Sigmoid colon (tissue), 6 donors: ENCODE measurements at regions not wholly inside any gene's neighbourhood (a gene's known extent, or its start where the extent isn't known, plus 50 kb on each side); places are given as distances from the start of the nearest gene placed in this dataset.

Experiments
- DNase-seq: peaks from one replicate; pipeline ENCODE4 v3.0.0-alpha.2; 2019
- H3K27ac ChIP-seq, 4 donors: fragments of 200-600 bp; sonication (generic); one replicate each; pipeline ENCODE4 v1.5.1; 2016 to 2019; ENCODE audit warnings: mild to moderate bottlenecking in 1 of 4
- H3K27me3 ChIP-seq, 3 donors: fragments of 200-600 bp; sonication (generic); one replicate each; pipeline ENCODE4 v1.5.1; 2019; ENCODE audit warnings: mild to moderate bottlenecking in 1 of 3
- H3K36me3 ChIP-seq, 4 donors: fragments of 200-600 bp; sonication (generic); one replicate each; pipeline ENCODE4 v1.5.1; 2016 to 2019
- H3K4me1 ChIP-seq, 4 donors: fragments of 200-600 bp; sonication (generic); one replicate each; pipeline ENCODE4 v1.5.1; 2017 to 2019
- H3K4me3 ChIP-seq, 4 donors: fragments of 200-600 bp; sonication (generic); one replicate each; pipeline ENCODE4 v1.5.1; 2017 to 2019; ENCODE audit warnings: mild to moderate bottlenecking in 2 of 4, moderate library complexity in 1 of 4
- H3K9me3 ChIP-seq, 4 donors: fragments of 200-600 bp in 3 of 4; sonication (generic) in 3 of 4; one replicate each; pipeline versions ENCODE4 v1.5.1 to v1.6.1; 2013 to 2019
- CTCF ChIP-seq, 4 experiments: fragments of 450-650 bp in 3 of 4; fragments of 200-600 bp in 1 of 4; IDR thresholded peaks; one replicate each; pipeline ENCODE4 v1.5.1; 2016 to 2019; ENCODE audit warnings: antibody characterized with exemption in 4 of 4, mild to moderate bottlenecking in 3 of 4, moderate library complexity in 2 of 4
- EP300 ChIP-seq, 4 donors: sonication (generic); formaldehyde crosslinking; IDR thresholded peaks; one replicate each; pipeline ENCODE4 v1.6.1; 2017; ENCODE audit warnings: antibody characterized with exemption in 4 of 4
- POLR2A ChIP-seq, 2 donors: fragments of 450-650 bp; IDR thresholded peaks; one replicate each; pipeline ENCODE4 v1.6.1; 2016; ENCODE audit warnings: antibody characterized with exemption in 2 of 2, mild to moderate bottlenecking in 2 of 2, moderate library complexity in 2 of 2
- POLR2AphosphoS5 ChIP-seq, 4 donors: sonication (generic); formaldehyde crosslinking; IDR thresholded peaks; one replicate each; pipeline ENCODE4 v1.6.1; 2017; ENCODE audit warnings: antibody characterized with exemption in 4 of 4
- WGBS, 2 donors: extraction: QIAGEN DNeasy Blood & Tissue Kit; methylation state at CpG; one replicate each; pipeline ENCODE4 v1.1.7; 2013; 5-methylcytosine and 5-hydroxymethylcytosine counted together
- intact Hi-C: fragments of 100-400 bp; cut with DNase I; formaldehyde crosslinking; loops from one replicate; pipeline ENCODE4 v1.15.1; 2023
- donor health status: healthy with polysubstance abuse.
- donor health status: healthy.

DNA sequence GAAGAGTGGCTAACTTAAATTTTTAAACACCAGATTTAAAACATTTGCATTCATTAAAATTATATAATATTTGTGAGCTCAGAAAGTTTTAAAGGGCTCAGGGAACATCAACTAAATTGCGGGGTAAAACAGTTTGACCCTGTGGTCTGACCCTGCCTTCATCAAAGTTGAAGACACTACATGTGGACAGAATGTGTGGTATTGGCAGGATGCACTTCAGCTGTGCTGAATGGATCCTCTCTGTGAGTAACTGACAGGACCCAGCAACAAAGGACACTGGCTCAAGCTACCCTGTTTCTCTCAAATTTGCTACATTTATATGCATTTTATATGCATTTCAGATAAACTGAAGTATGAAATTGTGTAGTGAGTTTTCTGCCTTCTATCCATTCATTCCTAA is 288.5 kb downstream of the ZNF608 start:
- no peak for DNase-seq
- 51 to 88% methylated on average over 1 of the region's 1 CpG for WGBS, 2 donors
- intact Hi-C loops = no loop called here
- Histone ChIP-seq H3K9me3 (no peaks in the 10 kb centered on the region), H3K27ac (no peak overlapping the region), H3K4me3 (no peak overlapping the region), H3K27me3 (no peaks in the 10 kb centered on the region), H3K36me3 (no peaks in the 10 kb centered on the region), H3K4me1 (peaks cover 0 to under 1% (median 0%) of the 10 kb centered on the region in 4 donors)
- TF ChIP-seq POLR2A (IDR thresholded peaks at IDR 0.05) = no peak
- no peak for TF ChIP-seq POLR2AphosphoS5 (IDR thresholded peaks at IDR 0.05)
- no peak for TF ChIP-seq CTCF (IDR thresholded peaks at IDR 0.05)
- no peak for TF ChIP-seq EP300 (IDR thresholded peaks at IDR 0.05)

- intact Hi-C loops = no loop called here
- DNase-seq = no peak
- H3K4me3 ChIP-seq = no peak overlapping the region
- 90 to 92% methylated on average over 5 of the region's 5 CpGs for WGBS, 2 donors
- no peak overlapping the region for H3K27ac ChIP-seq
- peaks cover 0 to 9% (median 5%) of the 10 kb centered on the region in 4 donors for H3K4me1 ChIP-seq
- TF ChIP-seq EP300 (IDR thresholded peaks at IDR 0.05) (no peak), CTCF (IDR thresholded peaks at IDR 0.05) (no peak), POLR2AphosphoS5 (IDR thresholded peaks at IDR 0.05) (no peak), POLR2A (IDR thresholded peaks at IDR 0.05) (no peak)
- no peaks in the 10 kb centered on the region for H3K36me3 ChIP-seq
- no peaks in the 10 kb centered on the region for H3K9me3 ChIP-seq
- no peaks in the 10 kb centered on the region for H3K27me3 ChIP-seq
Measured at GRCh38 chr5:124457101-124457500, 289.3 kb downstream of the ZNF608 start.

DNA sequence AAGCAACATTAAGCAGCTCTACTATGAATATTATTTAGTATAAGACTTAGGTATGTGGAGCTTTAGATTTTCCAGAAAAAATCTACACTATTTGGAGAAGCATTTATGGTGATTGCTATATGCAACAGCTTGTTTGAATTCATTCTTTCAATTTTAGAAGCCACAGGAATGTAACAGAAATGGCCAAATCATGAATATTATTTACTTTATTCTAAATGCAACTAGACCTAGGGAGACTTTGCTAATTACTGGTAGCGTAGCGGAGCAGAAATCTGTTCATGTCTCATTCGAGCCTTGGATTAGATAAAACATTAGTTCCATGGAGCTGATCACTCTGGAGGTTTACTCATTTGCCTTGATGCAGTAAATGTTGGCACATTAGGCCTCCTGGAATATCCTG is 290.2 kb downstream of the ZNF608 start:
- intact Hi-C loops = no loop called here
- Histone ChIP-seq H3K27me3 (no peaks in the 10 kb centered on the region), H3K36me3 (no peaks in the 10 kb centered on the region), H3K4me1 (peaks cover 0 to 12% (median 10%) of the 10 kb centered on the region in 4 donors), H3K27ac (no peak overlapping the region), H3K9me3 (no peaks in the 10 kb centered on the region), H3K4me3 (no peak overlapping the region)
- TF ChIP-seq CTCF (IDR thresholded peaks at IDR 0.05) = no peak
- no peak for TF ChIP-seq POLR2AphosphoS5 (IDR thresholded peaks at IDR 0.05)
- no peak for TF ChIP-seq EP300 (IDR thresholded peaks at IDR 0.05)
- TF ChIP-seq POLR2A (IDR thresholded peaks at IDR 0.05) = no peak
- WGBS, 2 donors = 85 to 92% methylated on average over 3 of the region's 3 CpGs
- no peak for DNase-seq

DNA sequence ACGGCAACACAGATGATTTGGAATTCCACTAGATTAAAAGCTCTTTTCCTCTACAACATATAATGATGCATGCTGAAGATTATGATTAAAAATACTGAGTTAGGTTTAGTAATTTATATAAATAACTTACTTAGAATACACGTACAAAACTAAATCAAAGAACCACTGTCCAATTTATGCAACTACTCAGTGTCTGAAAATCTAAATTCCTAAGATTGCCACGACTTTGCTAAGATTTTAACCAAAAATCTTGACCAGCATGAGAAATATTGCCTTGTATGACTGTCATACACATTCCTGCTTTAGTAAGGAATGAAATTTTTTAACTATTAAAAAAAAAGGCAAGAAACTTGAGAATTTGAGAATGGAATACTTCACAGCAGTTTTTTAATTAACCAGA is 292.4 kb downstream of the ZNF608 start:
- DNase-seq = no peak
- no peak overlapping the region for H3K27ac ChIP-seq
- no peaks in the 10 kb centered on the region for H3K9me3 ChIP-seq
- no peak for TF ChIP-seq EP300 (IDR thresholded peaks at IDR 0.05)
- TF ChIP-seq POLR2AphosphoS5 (IDR thresholded peaks at IDR 0.05) = no peak
- no peak for TF ChIP-seq CTCF (IDR thresholded peaks at IDR 0.05)
- TF ChIP-seq POLR2A (IDR thresholded peaks at IDR 0.05) = no peak
- 78 to 81% methylated on average over 3 of the region's 3 CpGs for WGBS, 2 donors
- intact Hi-C loops = no loop called here
- no peaks in the 10 kb centered on the region for H3K36me3 ChIP-seq
- H3K4me1 ChIP-seq = peaks cover 0 to 12% (median 10%) of the 10 kb centered on the region in 4 donors
- no peaks in the 10 kb centered on the region for H3K27me3 ChIP-seq
- no peak overlapping the region for H3K4me3 ChIP-seq
